DOHH2 (cell line): ENCODE measurements at regions not wholly inside any gene's neighbourhood (a gene's known extent, or its start where the extent isn't known, plus 50 kb on each side); places are given as distances from the start of the nearest gene placed in this dataset.

Source experiments
- H3F3A ChIP-seq: fragments of 200-600 bp; sonication (generic), shearing (Covaris generic); 2 replicates; pipeline ENCODE4 v1.6.0; 2016; ENCODE audit warnings: antibody characterized with exemption, mild to moderate bottlenecking; ENCODE audit not compliant: control insufficient read depth, insufficient read depth
- H3K27ac ChIP-seq: fragments of 200-600 bp; sonication (generic); 2 replicates; pipeline ENCODE4 v1.5.1; 2014; ENCODE audit warnings: low read depth, mild to moderate bottlenecking, low read length, moderate library complexity
- H3K27me3 ChIP-seq: fragments of 200-600 bp; sonication (generic); 2 replicates; pipeline ENCODE4 v1.6.1; 2014; ENCODE audit warnings: mild to moderate bottlenecking, low read length, mixed read lengths; ENCODE audit not compliant: control insufficient read depth
- H3K36me3 ChIP-seq: fragments of 200-600 bp; sonication (generic); 2 replicates; pipeline ENCODE4 v1.6.1; 2014; ENCODE audit warnings: mild to moderate bottlenecking, low read length, moderate library complexity, mixed read lengths; ENCODE audit not compliant: control insufficient read depth
- H3K4me1 ChIP-seq: fragments of 200-600 bp; sonication (generic); 2 replicates; pipeline ENCODE4 v1.6.1; 2014; ENCODE audit warnings: mild to moderate bottlenecking, low read length, mixed read lengths; ENCODE audit not compliant: control insufficient read depth
- H3K4me2 ChIP-seq: fragments of 200-600 bp; sonication (generic); 2 replicates; pipeline ENCODE4 v1.6.0; 2014; ENCODE audit warnings: mild to moderate bottlenecking, low read length, moderate library complexity
- H3K4me3 ChIP-seq: fragments of 200-600 bp; sonication (generic); 2 replicates; pipeline ENCODE4 v1.5.1; 2014; ENCODE audit warnings: mild to moderate bottlenecking, low read length, mixed read lengths
- H3K79me2 ChIP-seq: fragments of 200-600 bp; sonication (generic); 2 replicates; pipeline ENCODE4 v1.6.1; 2014; ENCODE audit warnings: mild to moderate bottlenecking, low read length, mixed read lengths; ENCODE audit not compliant: control insufficient read depth
- H3K9me2 ChIP-seq: fragments of 200-600 bp; sonication (generic); replicated peaks from 2 replicates; pipeline ENCODE4 v1.6.1; 2014; ENCODE audit warnings: mild to moderate bottlenecking, low read length, mixed read lengths; ENCODE audit not compliant: control insufficient read depth
- H3K9me3 ChIP-seq: fragments of 200-600 bp; sonication (generic); 2 replicates; pipeline ENCODE4 v1.6.1; 2014; ENCODE audit warnings: antibody characterized with exemption, low read length, mixed read lengths; ENCODE audit not compliant: control insufficient read depth, insufficient read depth
- H4K20me1 ChIP-seq: fragments of 200-600 bp; sonication (generic); 2 replicates; pipeline ENCODE4 v1.6.0; 2014; ENCODE audit warnings: low read depth, mild to moderate bottlenecking, antibody characterized with exemption, low read length, moderate library complexity; ENCODE audit not compliant: control insufficient read depth, insufficient read depth
- EZH2phosphoT487 ChIP-seq: fragments of 200-600 bp; sonication (generic); IDR thresholded peaks from 2 replicates; pipeline ENCODE4 v1.6.1; 2017; ENCODE audit warnings: borderline replicate concordance, mild to moderate bottlenecking, antibody characterized with exemption, low read length, moderate library complexity, mixed read lengths
- TF ChIP-seq, protein P1 (sequence below): fragments of 200-600 bp; sonication (generic); IDR thresholded peaks from one replicate; pipeline ENCODE4 v1.5.1; 2014; ENCODE audit warnings: antibody characterized with exemption, mild to moderate bottlenecking, low read depth, low read length; ENCODE audit not compliant: poor library complexity, severe bottlenecking

DNA sequence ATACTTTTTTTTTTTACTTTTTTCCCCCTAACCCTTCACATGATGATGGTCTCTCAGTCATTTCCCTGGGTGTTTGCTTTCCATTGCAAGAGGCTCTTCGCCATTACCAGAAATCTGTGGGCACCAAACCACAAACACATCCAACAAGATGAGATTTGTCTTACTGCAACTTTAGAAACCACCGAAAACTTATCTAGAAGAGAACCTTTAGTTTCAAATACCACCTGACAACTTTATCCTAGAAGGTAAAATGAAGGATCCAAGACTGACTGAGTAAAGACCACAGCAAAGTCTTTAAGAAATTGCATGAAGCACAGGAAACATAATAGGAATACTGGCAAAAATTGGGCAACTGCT is 363.3 kb upstream of the MBL2 start:
- H3K27ac ChIP-seq: no peak overlapping the region
- H3K36me3 ChIP-seq: no peaks in the 10 kb centered on the region
- no peaks in the 10 kb centered on the region for H3K79me2 ChIP-seq
- H3K4me3 ChIP-seq: no peak overlapping the region
- no peaks in the 10 kb centered on the region for H3K27me3 ChIP-seq
- peaks cover 2% of the 10 kb centered on the region; the same call in 1 of the 2 replicates for H3K9me2 ChIP-seq
- TF ChIP-seq, protein P1, sequence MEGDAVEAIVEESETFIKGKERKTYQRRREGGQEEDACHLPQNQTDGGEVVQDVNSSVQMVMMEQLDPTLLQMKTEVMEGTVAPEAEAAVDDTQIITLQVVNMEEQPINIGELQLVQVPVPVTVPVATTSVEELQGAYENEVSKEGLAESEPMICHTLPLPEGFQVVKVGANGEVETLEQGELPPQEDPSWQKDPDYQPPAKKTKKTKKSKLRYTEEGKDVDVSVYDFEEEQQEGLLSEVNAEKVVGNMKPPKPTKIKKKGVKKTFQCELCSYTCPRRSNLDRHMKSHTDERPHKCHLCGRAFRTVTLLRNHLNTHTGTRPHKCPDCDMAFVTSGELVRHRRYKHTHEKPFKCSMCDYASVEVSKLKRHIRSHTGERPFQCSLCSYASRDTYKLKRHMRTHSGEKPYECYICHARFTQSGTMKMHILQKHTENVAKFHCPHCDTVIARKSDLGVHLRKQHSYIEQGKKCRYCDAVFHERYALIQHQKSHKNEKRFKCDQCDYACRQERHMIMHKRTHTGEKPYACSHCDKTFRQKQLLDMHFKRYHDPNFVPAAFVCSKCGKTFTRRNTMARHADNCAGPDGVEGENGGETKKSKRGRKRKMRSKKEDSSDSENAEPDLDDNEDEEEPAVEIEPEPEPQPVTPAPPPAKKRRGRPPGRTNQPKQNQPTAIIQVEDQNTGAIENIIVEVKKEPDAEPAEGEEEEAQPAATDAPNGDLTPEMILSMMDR: no peak
- no peak for TF ChIP-seq EZH2phosphoT487
- no peaks in the 10 kb centered on the region for H3K4me1 ChIP-seq
- no peaks in the 10 kb centered on the region for H4K20me1 ChIP-seq
- H3K9me3 ChIP-seq: no peaks in the 10 kb centered on the region; the same call in 1 of the 2 replicates
- H3F3A ChIP-seq: no peaks in the 10 kb centered on the region
- no peak overlapping the region for H3K4me2 ChIP-seq

DNA sequence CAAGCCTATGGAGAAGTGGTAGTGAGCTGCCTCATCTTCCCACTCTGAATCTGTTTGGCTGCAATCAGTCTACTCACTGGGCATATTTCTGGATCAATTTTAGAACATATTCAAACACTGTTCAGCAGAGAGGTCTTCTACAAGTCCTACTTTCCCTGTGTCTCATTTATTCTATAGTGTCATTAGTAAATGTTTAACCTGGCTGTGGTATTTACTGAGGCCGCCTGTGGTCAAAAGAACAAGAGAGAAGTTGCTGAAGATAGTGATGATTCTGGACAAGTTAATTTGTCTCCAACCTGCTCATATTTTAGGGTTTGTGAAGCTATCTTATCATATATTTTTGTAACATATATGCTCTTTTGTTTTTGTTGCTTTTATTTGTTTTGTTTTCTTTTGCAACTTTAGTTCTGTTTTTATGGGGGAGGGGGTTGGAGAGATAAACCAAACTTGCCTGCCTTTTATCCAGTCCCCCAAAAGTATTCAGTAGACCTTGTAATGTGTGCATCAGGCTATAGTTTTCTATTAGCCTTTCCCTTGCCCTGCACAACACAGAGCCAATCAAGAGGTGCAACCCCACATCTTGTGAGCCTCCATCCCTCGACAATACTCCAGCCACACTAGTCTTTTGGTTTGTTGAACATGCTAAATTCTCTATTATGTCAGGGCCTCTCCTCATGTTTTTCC is 362.8 kb upstream of the MBL2 start:
- Histone ChIP-seq H3K27me3 (no peaks in the 10 kb centered on the region), H3K79me2 (no peaks in the 10 kb centered on the region), H3K4me1 (no peaks in the 10 kb centered on the region), H3K36me3 (no peaks in the 10 kb centered on the region), H3K4me2 (no peak overlapping the region), H3K9me3 (no peaks in the 10 kb centered on the region; the same call in 1 of the 2 replicates), H3F3A (no peaks in the 10 kb centered on the region), H3K4me3 (no peak overlapping the region), H3K9me2 (peaks cover 2% of the 10 kb centered on the region; the same call in 1 of the 2 replicates), H4K20me1 (no peaks in the 10 kb centered on the region), H3K27ac (no peak overlapping the region)
- TF ChIP-seq, protein P1: no peak
- no peak for TF ChIP-seq EZH2phosphoT487

DNA sequence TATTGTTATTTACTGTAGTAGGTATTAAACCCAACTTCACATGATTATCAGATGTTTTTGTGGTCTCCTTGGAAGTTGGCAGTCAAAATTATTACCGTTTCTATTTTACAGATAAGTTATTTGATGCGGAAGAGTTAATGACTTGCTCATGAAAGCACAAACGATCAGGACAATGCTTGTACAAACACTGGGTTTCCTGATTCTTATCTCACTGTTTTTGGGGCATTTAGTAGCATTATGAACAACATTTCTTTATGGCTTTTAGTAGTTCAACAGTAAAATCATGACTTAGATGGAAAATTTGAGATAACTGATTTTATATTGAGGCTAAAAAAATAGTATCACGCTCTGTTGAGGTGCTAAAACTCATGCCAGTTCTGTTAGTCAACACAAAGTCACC is 361.5 kb upstream of the MBL2 start:
- Histone ChIP-seq H3K36me3 (no peaks in the 10 kb centered on the region), H3K4me2 (no peak overlapping the region), H3K9me3 (no peaks in the 10 kb centered on the region; the same call in 1 of the 2 replicates), H4K20me1 (no peaks in the 10 kb centered on the region), H3F3A (no peaks in the 10 kb centered on the region), H3K27me3 (no peaks in the 10 kb centered on the region), H3K27ac (no peak overlapping the region), H3K4me3 (no peak overlapping the region), H3K79me2 (no peaks in the 10 kb centered on the region), H3K9me2 (peaks cover 2% of the 10 kb centered on the region; the same call in 1 of the 2 replicates), H3K4me1 (no peaks in the 10 kb centered on the region)
- no peak for TF ChIP-seq EZH2phosphoT487
- TF ChIP-seq, protein P1: no peak
